DOHH2 (cell line): ENCODE measurements at regions not wholly inside any gene's neighbourhood (a gene's known extent, or its start where the extent isn't known, plus 50 kb on each side); places are given as distances from the start of the nearest gene placed in this dataset.

Source experiments
- CTCF ChIP-seq: fragments of 200-600 bp; sonication (generic); IDR thresholded peaks from one replicate; pipeline ENCODE4 v1.5.1; 2014; ENCODE audit warnings: antibody characterized with exemption, mild to moderate bottlenecking, low read depth, low read length; ENCODE audit not compliant: poor library complexity, severe bottlenecking
- EZH2phosphoT487 ChIP-seq: fragments of 200-600 bp; sonication (generic); IDR thresholded peaks from 2 replicates; pipeline ENCODE4 v1.6.1; 2017; ENCODE audit warnings: borderline replicate concordance, mild to moderate bottlenecking, antibody characterized with exemption, low read length, moderate library complexity, mixed read lengths

- TF ChIP-seq CTCF (no peak), EZH2phosphoT487 (no peak)
Measured at GRCh38 chr17:13182854-13183253, 165.0 kb upstream of the ELAC2 start.
